HG03196 (cell line): ENCODE measurements at regions not wholly inside any gene's neighbourhood (a gene's known extent, or its start where the extent isn't known, plus 50 kb on each side); places are given as distances from the start of the nearest gene placed in this dataset.
"Not testable (repeated sequence)": the region's sequence is repeated elsewhere in the genome, so short reads cannot be mapped to it uniquely, and the experiment has no call there.

ENCODE experiments used
- ATAC-seq: cut with Tn5 transposase; IDR thresholded peaks from one replicate; pipeline ENCODE4 v1.9.1; 2021; ENCODE audit not compliant: unreplicated experiment

- no peak for ATAC-seq
Observed at GRCh38 chr5:42235837-42236236, 187.4 kb upstream of the GHR start.

- no peak for ATAC-seq
Observed at GRCh38 chr5:42241636-42242035, 181.6 kb upstream of the GHR start.

- ATAC-seq = no peak
Observed at GRCh38 chr5:42242210-42242609, 181.0 kb upstream of the GHR start.

DNA sequence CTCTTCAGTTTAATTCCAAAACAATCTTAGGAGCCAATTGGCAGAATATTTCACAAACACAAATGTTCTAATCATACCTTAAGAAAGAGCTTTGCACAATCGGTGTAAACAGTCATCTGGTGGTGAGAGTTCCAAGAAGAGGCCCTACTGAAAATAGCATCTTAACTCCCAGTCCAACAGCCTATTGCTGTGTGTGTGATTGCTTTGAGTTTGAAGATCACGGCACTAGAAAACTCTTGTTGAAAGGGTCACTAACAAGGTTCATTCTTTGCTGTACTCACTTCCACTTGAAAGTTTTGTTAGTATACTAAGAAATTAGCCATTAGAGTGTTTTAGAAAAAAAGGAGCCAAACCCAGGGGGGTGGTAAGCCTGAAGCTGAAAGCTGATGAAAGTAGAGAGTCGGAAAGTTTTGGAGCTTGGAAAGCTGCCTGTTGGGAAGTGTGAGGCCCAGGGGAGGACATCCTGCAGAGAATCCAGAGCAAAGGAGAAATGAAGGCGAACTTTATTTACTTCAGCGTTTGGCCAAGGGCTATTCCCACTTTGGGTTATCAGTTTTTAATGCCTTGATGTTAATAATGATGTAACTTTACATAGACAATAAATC, 180.3 kb upstream of the GHR start:
- no peak for ATAC-seq

- ATAC-seq = no peak
Observed at GRCh38 chr5:42252306-42252705, 170.9 kb upstream of the GHR start.

DNA sequence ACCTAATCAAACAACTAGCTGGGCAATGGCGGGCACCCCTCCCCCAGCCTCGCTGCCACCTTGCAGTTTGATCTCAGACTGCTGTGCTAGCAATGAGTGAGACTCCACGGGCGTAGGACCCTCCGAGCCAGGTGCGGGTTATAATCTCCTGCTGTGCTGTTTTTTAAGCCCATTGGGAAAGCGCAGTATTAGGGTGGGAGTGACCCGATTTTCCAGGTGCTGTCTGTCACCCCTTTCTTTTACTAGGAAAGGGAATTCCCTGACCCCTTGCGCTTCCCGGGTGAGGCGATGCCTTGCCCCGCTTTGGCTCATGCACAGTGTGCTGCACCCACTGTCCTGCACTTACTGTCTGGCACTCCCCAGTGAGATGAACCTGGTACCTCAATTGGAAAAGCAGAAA, 163.3 kb upstream of the GHR start:
- not testable (repeated sequence) for ATAC-seq

DNA sequence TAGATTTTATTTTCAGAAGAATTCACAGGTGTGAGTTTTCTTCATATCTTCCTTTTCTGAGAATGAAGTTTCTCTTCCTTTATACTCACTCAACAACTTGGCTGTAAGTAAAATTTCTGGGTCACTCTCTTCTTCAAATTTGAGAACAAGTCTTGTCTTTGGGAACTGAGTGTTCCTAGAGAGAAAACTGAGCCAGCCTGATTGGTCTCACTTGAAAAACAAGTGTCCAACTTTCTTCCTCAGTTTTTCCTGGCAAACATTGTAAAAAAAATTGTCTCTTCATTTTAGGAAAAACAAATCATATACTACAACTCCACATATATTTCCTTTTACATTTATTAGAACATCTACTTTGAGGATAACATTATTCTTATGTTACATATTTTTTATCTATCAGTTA, 156.1 kb upstream of the GHR start:
- no peak for ATAC-seq

GRCh38 chr5:42268170-42268569, 155.1 kb upstream of the GHR start:
- not testable (repeated sequence) for ATAC-seq

- ATAC-seq = no peak
Observed at GRCh38 chr5:42268630-42269029, 154.6 kb upstream of the GHR start.

DNA sequence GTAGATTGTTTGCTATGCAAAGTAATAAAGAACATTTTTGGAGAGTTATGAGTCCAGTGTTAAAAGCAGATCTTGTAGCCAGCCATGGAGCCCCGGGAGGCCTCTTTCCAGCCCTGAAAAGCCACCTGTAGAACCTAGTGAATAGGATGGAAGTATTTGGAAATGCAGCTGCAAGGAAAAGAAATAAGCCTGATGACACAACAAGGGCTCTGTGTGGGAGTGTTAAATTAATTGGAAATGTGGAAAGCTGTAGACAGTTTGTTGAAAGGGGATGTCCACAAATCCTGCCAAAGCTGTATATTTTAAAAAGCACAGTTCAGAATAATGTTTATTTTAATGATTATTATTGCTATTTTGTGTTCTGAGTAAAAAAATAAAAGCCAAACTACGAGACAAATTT, 152.5 kb upstream of the GHR start:
- ATAC-seq = no peak

GRCh38 chr5:42274913-42275312, 148.3 kb upstream of the GHR start:
- ATAC-seq = no peak

DNA sequence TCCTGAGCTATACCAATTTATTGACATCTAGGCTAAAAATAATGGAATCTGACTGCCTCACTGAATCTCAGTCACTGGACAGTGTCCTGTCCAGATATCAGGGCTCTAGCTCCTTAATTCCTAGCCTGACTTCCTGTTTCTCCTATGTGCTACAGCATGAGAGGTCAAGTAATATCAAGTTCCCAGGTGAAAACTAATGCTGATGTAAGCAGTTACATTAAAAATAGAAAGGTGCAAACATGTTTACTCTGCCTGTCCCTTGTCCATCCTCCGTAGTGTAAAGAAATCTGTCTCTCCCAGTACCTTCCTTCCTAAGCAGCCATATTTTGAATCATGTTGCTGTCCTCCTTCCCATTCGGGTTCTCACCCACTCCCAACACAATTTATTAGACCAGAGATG, 145.9 kb upstream of the GHR start:
- no peak for ATAC-seq

- ATAC-seq = no peak
Observed at GRCh38 chr5:42284584-42284983, 138.7 kb upstream of the GHR start.

- no peak for ATAC-seq
Observed at GRCh38 chr5:42285230-42285629, 138.0 kb upstream of the GHR start.

DNA sequence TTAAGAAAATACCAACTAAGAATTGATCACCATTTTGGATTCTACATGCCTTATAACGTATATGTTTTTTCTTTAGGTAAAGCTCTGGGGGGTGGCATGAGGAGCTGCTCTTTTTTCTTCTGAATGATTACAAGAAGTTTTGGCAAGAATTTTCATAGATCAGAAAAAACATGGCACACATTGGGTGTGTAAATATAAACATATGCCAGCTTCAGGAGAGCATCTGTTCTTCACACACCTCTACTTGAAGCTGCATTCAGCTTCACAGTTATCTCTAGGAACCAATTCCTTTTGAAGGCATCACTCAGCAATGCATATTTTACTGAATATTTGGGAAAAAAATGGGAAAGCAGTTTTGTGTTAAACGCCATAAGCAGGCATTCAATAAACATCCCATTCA, 122.7 kb upstream of the GHR start:
- ATAC-seq = no peak

- no peak for ATAC-seq
Observed at GRCh38 chr5:42301349-42301748, 121.9 kb upstream of the GHR start.

- no peak for ATAC-seq
Observed at GRCh38 chr5:42302186-42302585, 121.1 kb upstream of the GHR start.

DNA sequence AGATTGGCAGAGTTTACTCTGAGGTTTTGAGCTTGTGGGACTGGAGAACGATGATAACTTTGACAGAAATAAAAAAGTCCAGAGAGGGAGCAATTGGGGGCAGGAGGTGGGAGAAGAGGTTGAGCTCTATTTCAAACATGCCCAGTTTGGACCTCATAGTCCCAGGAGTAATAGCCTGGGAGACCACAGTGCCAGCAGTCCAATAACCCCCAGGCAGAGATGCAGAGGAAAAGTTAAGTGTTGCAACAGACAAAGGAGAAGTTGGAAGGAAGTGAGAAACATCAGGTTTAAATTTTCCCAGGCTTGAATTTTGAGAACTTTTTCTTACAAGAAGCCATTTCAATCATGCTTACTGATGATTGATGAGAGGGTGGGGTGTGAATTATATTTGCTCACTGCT, 117.0 kb upstream of the GHR start:
- no peak for ATAC-seq

- no peak for ATAC-seq
Observed at GRCh38 chr5:42309865-42310264, 113.4 kb upstream of the GHR start.

DNA sequence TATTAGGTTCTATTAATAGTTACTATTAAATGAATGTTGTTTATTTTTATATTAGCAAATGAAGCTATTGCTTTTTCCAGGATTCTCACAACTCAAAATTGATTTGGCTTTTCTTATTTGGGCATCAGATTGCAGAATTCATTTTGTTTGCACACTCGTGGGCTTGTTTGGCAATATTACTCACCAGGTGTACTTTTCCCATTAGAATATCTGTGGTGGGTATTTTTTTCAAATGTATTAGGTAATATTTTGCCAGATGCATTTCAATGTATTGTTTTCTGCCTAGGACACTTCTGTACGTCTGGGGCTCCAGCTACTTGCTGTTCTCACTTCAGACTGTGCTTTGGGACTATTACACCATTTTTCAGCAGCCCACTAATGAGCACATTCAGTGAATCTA, 108.0 kb upstream of the GHR start:
- no peak for ATAC-seq

GRCh38 chr5:42317575-42317974, 105.7 kb upstream of the GHR start:
- no peak for ATAC-seq

DNA sequence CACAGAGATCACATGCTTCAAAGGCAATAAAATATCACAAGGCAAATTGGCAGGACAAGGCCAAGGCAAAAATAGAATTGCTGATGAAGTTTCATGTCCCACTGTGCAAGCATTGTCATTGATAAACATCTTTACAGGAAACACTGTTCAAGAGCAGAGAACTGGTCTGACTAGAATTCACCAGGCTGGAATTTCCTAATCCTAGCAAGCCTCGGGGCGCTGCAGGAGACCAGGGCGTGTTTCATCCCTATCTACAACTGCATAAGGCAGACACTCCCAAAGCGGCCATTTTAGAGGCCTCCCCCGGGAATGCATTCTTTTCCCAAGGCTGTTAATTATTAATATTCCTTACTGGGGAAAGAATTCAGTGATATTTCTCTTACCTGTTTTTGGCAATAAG, 103.7 kb upstream of the GHR start:
- ATAC-seq = not testable (repeated sequence)

DNA sequence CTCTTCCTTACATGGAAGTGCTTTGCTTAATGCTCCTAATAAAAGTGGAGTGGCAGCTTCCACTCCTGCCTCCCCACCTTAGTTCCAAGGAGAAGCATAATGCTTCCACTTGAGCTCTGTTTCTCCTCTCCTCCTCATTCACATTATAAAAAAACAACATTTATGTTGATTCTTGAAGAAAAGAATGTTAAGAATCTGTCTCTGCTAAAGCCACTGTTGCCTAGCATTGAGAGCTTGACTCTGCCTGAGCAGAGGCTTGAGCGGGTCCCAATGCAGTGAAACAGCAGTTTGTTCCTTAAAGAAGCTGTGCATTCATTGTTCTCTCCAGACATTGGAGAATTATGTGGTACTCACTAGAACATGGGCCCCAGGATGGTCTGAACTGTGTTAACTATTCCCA, 101.5 kb upstream of the GHR start:
- no peak for ATAC-seq

GRCh38 chr5:42337143-42337542, 86.1 kb upstream of the GHR start:
- no peak for ATAC-seq
